Neural cell (in vitro differentiated cells): ENCODE measurements at regions not wholly inside any gene's neighbourhood (a gene's known extent, or its start where the extent isn't known, plus 50 kb on each side); places are given as distances from the start of the nearest gene placed in this dataset.

Experiments used
- H2AFZ ChIP-seq: fragments of 200-600, 300-800 bp; sonication (generic), shearing (Covaris generic); 2 replicates; pipeline ENCODE4 v1.6.0; 2014; ENCODE audit warnings: low read depth, mild to moderate bottlenecking, antibody characterized with exemption, low read length, moderate library complexity
- H3F3A ChIP-seq: fragments of 200-600 bp; shearing (Covaris generic); 2 replicates; pipeline ENCODE4 v1.6.1; 2016; ENCODE audit warnings: mild to moderate bottlenecking, moderate library complexity, mixed read lengths, antibody characterized with exemption, low read length; ENCODE audit not compliant: insufficient read depth, poor library complexity, severe bottlenecking
- H3K27ac ChIP-seq: fragments of 200-600, 300-800 bp; sonication (generic), shearing (Covaris generic); 2 replicates; pipeline ENCODE4 v1.5.1; 2014; ENCODE audit warnings: mild to moderate bottlenecking, low read length, moderate library complexity
- H3K27me3 ChIP-seq: fragments of 300-800, 200-600 bp; sonication (generic), shearing (Covaris generic); 2 replicates; pipeline ENCODE4 v1.6.0; 2014; ENCODE audit warnings: mild to moderate bottlenecking, low read depth, low read length, moderate library complexity; ENCODE audit not compliant: insufficient read depth
- H3K36me3 ChIP-seq: fragments of 300-800, 200-600 bp; sonication (generic), shearing (Covaris generic); 2 replicates; pipeline ENCODE4 v1.5.1; 2014; ENCODE audit warnings: mild to moderate bottlenecking, antibody characterized with exemption, low read length, moderate library complexity; ENCODE audit not compliant: insufficient read depth
- H3K4me2 ChIP-seq: fragments of 300-800, 200-600 bp; sonication (generic), shearing (Covaris generic); 2 replicates; pipeline ENCODE4 v1.6.0; 2014; ENCODE audit warnings: mild to moderate bottlenecking, low read length
- H3K4me3 ChIP-seq: fragments of 300-800, 200-600 bp; sonication (generic), shearing (Covaris generic); 2 replicates; pipeline ENCODE4 v1.5.1; 2014; ENCODE audit warnings: mild to moderate bottlenecking, low read length, moderate library complexity
- H3K79me2 ChIP-seq: fragments of 200-600 bp; shearing (Covaris generic); replicated peaks from 2 replicates; pipeline ENCODE4 v1.6.0; 2014; ENCODE audit warnings: mild to moderate bottlenecking, low read length, moderate library complexity; ENCODE audit not compliant: insufficient read depth
- H3K9ac ChIP-seq: fragments of 300-800, 200-600 bp; sonication (generic), shearing (Covaris generic); 2 replicates; pipeline ENCODE4 v1.6.1; 2016; ENCODE audit warnings: mild to moderate bottlenecking, low read length, mixed read lengths
- H3K9me2 ChIP-seq: fragments of 200-600 bp; shearing (Covaris generic); 2 replicates; pipeline ENCODE4 v1.6.1; 2016; ENCODE audit warnings: mild to moderate bottlenecking, low read length, mixed read lengths; ENCODE audit not compliant: insufficient read depth
- H3K9me3 ChIP-seq: fragments of 200-600, 300-800 bp; sonication (generic), shearing (Covaris generic); 2 replicates; pipeline ENCODE4 v1.6.1; 2016; ENCODE audit warnings: mild to moderate bottlenecking, mixed run types, low read length, moderate library complexity, mixed read lengths
- H4K20me1 ChIP-seq: fragments of 200-600 bp; shearing (Covaris generic); 2 replicates; pipeline ENCODE4 v1.6.1; 2016; ENCODE audit warnings: mild to moderate bottlenecking, mixed run types; ENCODE audit not compliant: insufficient read depth
- EP300 ChIP-seq: fragments of 450-650 bp; conservative IDR thresholded peaks from 2 replicates; pipeline ENCODE4 v1.6.1; 2014; ENCODE audit warnings: antibody characterized with exemption, mild to moderate bottlenecking, moderate library complexity; ENCODE audit not compliant: poor library complexity, severe bottlenecking
- EZH2 ChIP-seq: fragments of 200-600, 300-800 bp; shearing (Covaris generic), sonication (generic); IDR thresholded peaks from 2 replicates; pipeline ENCODE4 v1.6.1; 2014; ENCODE audit warnings: antibody characterized with exemption, low read length, borderline replicate concordance, mild to moderate bottlenecking; ENCODE audit not compliant: insufficient read depth, poor library complexity, severe bottlenecking
- MXI1 ChIP-seq: fragments of 450-650 bp; conservative IDR thresholded peaks from 2 replicates; pipeline ENCODE4 v1.6.1; 2014; ENCODE audit warnings: antibody characterized with exemption, mild to moderate bottlenecking; ENCODE audit not compliant: poor library complexity, severe bottlenecking
- POLR2AphosphoS5 ChIP-seq: IDR thresholded peaks from 2 replicates; pipeline ENCODE4 v1.6.1; 2012
- RAD21 ChIP-seq: fragments of 450-650 bp; conservative IDR thresholded peaks from 2 replicates; pipeline ENCODE4 v1.6.1; 2014; ENCODE audit warnings: antibody characterized with exemption, mild to moderate bottlenecking, moderate library complexity
- SMC3 ChIP-seq: fragments of 450-650 bp; conservative IDR thresholded peaks from 2 replicates; pipeline ENCODE4 v1.6.1; 2014; ENCODE audit warnings: antibody characterized with exemption, mild to moderate bottlenecking, moderate library complexity; ENCODE audit not compliant: poor library complexity
- TAF1 ChIP-seq: IDR thresholded peaks from 2 replicates; pipeline ENCODE4 v1.6.1; 2012; ENCODE audit warnings: low read depth
- TF ChIP-seq, protein P1 (sequence below): IDR thresholded peaks from 2 replicates; pipeline ENCODE4 v1.6.1; 2012; ENCODE audit warnings: borderline replicate concordance
- TF ChIP-seq, protein P2 (sequence below): fragments of 450-650 bp; IDR thresholded peaks from 2 replicates; pipeline ENCODE4 v1.5.1; 2014; ENCODE audit warnings: antibody characterized with exemption, mild to moderate bottlenecking, moderate library complexity; ENCODE audit not compliant: poor library complexity, severe bottlenecking

DNA sequence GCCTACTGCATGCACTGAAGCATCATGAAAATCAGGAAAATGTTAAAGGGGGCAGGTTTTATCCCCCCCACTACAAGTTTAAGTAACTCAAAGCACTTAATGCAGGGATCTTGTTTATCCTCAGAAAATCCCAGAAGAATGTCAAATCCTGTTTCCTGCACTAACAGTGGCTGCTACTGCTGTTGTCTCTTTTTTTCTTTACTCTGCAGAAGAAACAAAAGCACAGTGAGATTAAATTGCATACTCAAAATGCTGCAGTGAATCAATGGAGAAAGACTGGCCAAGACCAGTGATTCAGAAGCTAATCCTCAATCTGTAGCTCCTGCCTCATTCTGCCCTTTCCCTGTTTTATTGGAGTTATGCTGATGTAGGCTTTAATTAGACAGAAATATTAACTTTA, 332.3 kb upstream of the FIGN start:
- TF ChIP-seq EZH2: no peak
- TF ChIP-seq, protein P1, sequence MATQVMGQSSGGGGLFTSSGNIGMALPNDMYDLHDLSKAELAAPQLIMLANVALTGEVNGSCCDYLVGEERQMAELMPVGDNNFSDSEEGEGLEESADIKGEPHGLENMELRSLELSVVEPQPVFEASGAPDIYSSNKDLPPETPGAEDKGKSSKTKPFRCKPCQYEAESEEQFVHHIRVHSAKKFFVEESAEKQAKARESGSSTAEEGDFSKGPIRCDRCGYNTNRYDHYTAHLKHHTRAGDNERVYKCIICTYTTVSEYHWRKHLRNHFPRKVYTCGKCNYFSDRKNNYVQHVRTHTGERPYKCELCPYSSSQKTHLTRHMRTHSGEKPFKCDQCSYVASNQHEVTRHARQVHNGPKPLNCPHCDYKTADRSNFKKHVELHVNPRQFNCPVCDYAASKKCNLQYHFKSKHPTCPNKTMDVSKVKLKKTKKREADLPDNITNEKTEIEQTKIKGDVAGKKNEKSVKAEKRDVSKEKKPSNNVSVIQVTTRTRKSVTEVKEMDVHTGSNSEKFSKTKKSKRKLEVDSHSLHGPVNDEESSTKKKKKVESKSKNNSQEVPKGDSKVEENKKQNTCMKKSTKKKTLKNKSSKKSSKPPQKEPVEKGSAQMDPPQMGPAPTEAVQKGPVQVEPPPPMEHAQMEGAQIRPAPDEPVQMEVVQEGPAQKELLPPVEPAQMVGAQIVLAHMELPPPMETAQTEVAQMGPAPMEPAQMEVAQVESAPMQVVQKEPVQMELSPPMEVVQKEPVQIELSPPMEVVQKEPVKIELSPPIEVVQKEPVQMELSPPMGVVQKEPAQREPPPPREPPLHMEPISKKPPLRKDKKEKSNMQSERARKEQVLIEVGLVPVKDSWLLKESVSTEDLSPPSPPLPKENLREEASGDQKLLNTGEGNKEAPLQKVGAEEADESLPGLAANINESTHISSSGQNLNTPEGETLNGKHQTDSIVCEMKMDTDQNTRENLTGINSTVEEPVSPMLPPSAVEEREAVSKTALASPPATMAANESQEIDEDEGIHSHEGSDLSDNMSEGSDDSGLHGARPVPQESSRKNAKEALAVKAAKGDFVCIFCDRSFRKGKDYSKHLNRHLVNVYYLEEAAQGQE: no peak
- no peak for TF ChIP-seq SMC3
- no peak for TF ChIP-seq TAF1
- no peak for TF ChIP-seq EP300
- no peak for TF ChIP-seq POLR2AphosphoS5
- TF ChIP-seq RAD21: no peak
- TF ChIP-seq, protein P2, sequence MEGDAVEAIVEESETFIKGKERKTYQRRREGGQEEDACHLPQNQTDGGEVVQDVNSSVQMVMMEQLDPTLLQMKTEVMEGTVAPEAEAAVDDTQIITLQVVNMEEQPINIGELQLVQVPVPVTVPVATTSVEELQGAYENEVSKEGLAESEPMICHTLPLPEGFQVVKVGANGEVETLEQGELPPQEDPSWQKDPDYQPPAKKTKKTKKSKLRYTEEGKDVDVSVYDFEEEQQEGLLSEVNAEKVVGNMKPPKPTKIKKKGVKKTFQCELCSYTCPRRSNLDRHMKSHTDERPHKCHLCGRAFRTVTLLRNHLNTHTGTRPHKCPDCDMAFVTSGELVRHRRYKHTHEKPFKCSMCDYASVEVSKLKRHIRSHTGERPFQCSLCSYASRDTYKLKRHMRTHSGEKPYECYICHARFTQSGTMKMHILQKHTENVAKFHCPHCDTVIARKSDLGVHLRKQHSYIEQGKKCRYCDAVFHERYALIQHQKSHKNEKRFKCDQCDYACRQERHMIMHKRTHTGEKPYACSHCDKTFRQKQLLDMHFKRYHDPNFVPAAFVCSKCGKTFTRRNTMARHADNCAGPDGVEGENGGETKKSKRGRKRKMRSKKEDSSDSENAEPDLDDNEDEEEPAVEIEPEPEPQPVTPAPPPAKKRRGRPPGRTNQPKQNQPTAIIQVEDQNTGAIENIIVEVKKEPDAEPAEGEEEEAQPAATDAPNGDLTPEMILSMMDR: no peak
- no peak for TF ChIP-seq MXI1
- no peak overlapping the region for H3K9ac ChIP-seq
- no peak overlapping the region for H2AFZ ChIP-seq
- no peaks in the 10 kb centered on the region for H3K9me2 ChIP-seq
- H3K4me2 ChIP-seq: no peak overlapping the region
- H3K9me3 ChIP-seq: no peaks in the 10 kb centered on the region
- no peaks in the 10 kb centered on the region for H4K20me1 ChIP-seq
- H3F3A ChIP-seq: no peaks in the 10 kb centered on the region
- H3K79me2 ChIP-seq: no peaks in the 10 kb centered on the region
- no peaks in the 10 kb centered on the region for H3K36me3 ChIP-seq
- no peaks in the 10 kb centered on the region for H3K27me3 ChIP-seq
- H3K27ac ChIP-seq: no peak overlapping the region
- H3K4me3 ChIP-seq: no peak overlapping the region

DNA sequence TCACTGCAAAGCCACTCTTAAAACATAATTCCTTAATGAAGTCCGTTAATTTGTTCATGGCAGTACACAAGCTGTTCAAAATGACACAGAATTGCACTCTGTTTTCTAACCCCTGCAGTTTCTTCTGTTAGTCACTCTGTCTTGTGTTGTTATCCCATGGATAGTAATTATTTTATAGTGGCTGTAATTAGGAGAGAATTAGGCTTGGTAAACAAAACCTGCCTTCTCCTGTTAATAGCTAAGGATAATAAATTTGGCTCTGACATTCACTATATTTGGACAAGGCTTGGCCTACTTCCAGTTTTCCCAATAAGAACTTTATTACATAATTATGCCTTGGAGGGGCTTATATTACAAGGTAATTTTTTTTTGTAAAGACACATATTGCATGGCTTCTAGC, 330.3 kb upstream of the FIGN start:
- no peak overlapping the region for H3K4me2 ChIP-seq
- no peaks in the 10 kb centered on the region for H3K79me2 ChIP-seq

More for the DNA sequence above, 330.3 kb upstream of the FIGN start:
- Histone ChIP-seq H3K9me3 (no peaks in the 10 kb centered on the region), H3F3A (no peaks in the 10 kb centered on the region), H3K9me2 (no peaks in the 10 kb centered on the region), H4K20me1 (no peaks in the 10 kb centered on the region), H3K27ac (no peak overlapping the region), H3K4me3 (no peak overlapping the region), H3K27me3 (no peaks in the 10 kb centered on the region), H3K9ac (no peak overlapping the region), H3K36me3 (no peaks in the 10 kb centered on the region), H2AFZ (no peak overlapping the region)
- TF ChIP-seq MXI1 (no peak), SMC3 (no peak), POLR2AphosphoS5 (no peak), TAF1 (no peak), RAD21 (no peak), EZH2 (no peak)
- TF ChIP-seq, protein P2: no peak
